ENCODE measurements at regions not wholly inside any gene's neighbourhood (a gene's known extent, or its start where the extent isn't known, plus 50 kb on each side); places are given as distances from the start of the nearest gene placed in this dataset.
A peak's percentile ranks its signal among the peaks of the same experiment; 100 is the strongest.
"Not testable (repeated sequence)": the region's sequence is repeated elsewhere in the genome, so short reads cannot be mapped to it uniquely, and the experiment has no call there.

- H3K36me3 ChIP-seq (ENCODE audit: control insufficient read depth in 2 of 3, insufficient read depth in 3 of 3, low read length in 3 of 3) = no peaks in the 10 kb centered on the region
- TF ChIP-seq CTCF (IDR thresholded peaks at IDR 0.05; ENCODE audit: borderline replicate concordance, extremely low read depth, insufficient read depth) = no peak
- H3K4me3 ChIP-seq (ENCODE audit: low read length in 3 of 3) = no peak overlapping the region
- H3K9ac ChIP-seq (ENCODE audit: low read length in 3 of 3) = no peak overlapping the region
- FAIRE-seq (no peak), DNase-seq (peak in 2 of 5 donors; percentile 13 to 39)
- no peaks in the 10 kb centered on the region for H3K27me3 ChIP-seq (ENCODE audit: control insufficient read depth, insufficient read depth, low read length)
- no peaks in the 10 kb centered on the region for H3K9me3 ChIP-seq (ENCODE audit: control insufficient read depth in 2 of 3, insufficient read depth in 1 of 3, low read length in 3 of 3)
- no peaks in the 10 kb centered on the region for H3K4me1 ChIP-seq (ENCODE audit: control insufficient read depth in 2 of 3, insufficient read depth in 2 of 3, low read depth in 1 of 3, low read length in 3 of 3)
- intact Hi-C loops (cut with DNase I) = no loop called here
- no peak overlapping the region for H3K27ac ChIP-seq (ENCODE audit: low read depth in 2 of 2, low read length in 2 of 2)
Observed at GRCh38 chr1:208737161-208737560, 493.0 kb upstream of the PLXNA2 start.

- FAIRE-seq (no peak), DNase-seq (no peak)
- H3K9ac ChIP-seq (ENCODE audit: low read length in 3 of 3) = no peak overlapping the region
- H3K4me1 ChIP-seq (ENCODE audit: control insufficient read depth in 2 of 3, insufficient read depth in 2 of 3, low read depth in 1 of 3, low read length in 3 of 3) = no peaks in the 10 kb centered on the region
- H3K4me3 ChIP-seq (ENCODE audit: low read length in 3 of 3) = no peak overlapping the region
- H3K9me3 ChIP-seq (ENCODE audit: control insufficient read depth in 2 of 3, insufficient read depth in 1 of 3, low read length in 3 of 3) = no peaks in the 10 kb centered on the region
- H3K36me3 ChIP-seq (ENCODE audit: control insufficient read depth in 2 of 3, insufficient read depth in 3 of 3, low read length in 3 of 3) = no peaks in the 10 kb centered on the region
- H3K27me3 ChIP-seq (ENCODE audit: control insufficient read depth, insufficient read depth, low read length) = no peaks in the 10 kb centered on the region
- intact Hi-C loops (cut with DNase I) = no loop called here
- no peak for TF ChIP-seq CTCF (IDR thresholded peaks at IDR 0.05; ENCODE audit: borderline replicate concordance, extremely low read depth, insufficient read depth)
- no peak overlapping the region for H3K27ac ChIP-seq (ENCODE audit: low read depth in 2 of 2, low read length in 2 of 2)
Observed at GRCh38 chr1:208737922-208738321, 493.7 kb upstream of the PLXNA2 start.

- H3K9ac ChIP-seq (ENCODE audit: low read length in 3 of 3); H3K4me1 ChIP-seq (ENCODE audit: control insufficient read depth in 2 of 3, insufficient read depth in 2 of 3, low read depth in 1 of 3, low read length in 3 of 3); H3K27me3 ChIP-seq (ENCODE audit: control insufficient read depth, insufficient read depth, low read length); H3K36me3 ChIP-seq (ENCODE audit: control insufficient read depth in 2 of 3, insufficient read depth in 3 of 3, low read length in 3 of 3); H3K27ac ChIP-seq (ENCODE audit: low read depth in 2 of 2, low read length in 2 of 2); intact Hi-C loops (cut with DNase I); H3K4me3 ChIP-seq (ENCODE audit: low read length in 3 of 3); FAIRE-seq; H3K9me3 ChIP-seq (ENCODE audit: control insufficient read depth in 2 of 3, insufficient read depth in 1 of 3, low read length in 3 of 3); DNase-seq: not testable (repeated sequence)
Observed at GRCh38 chr1:208739636-208740035, 495.5 kb upstream of the PLXNA2 start.

- TF ChIP-seq CTCF (IDR thresholded peaks at IDR 0.05; ENCODE audit: borderline replicate concordance, extremely low read depth, insufficient read depth) = no peak
- Histone ChIP-seq H3K27ac (ENCODE audit: low read depth in 2 of 2, low read length in 2 of 2) (no peak overlapping the region), H3K27me3 (ENCODE audit: control insufficient read depth, insufficient read depth, low read length) (no peaks in the 10 kb centered on the region), H3K9me3 (ENCODE audit: control insufficient read depth in 2 of 3, insufficient read depth in 1 of 3, low read length in 3 of 3) (no peaks in the 10 kb centered on the region), H3K4me3 (ENCODE audit: low read length in 3 of 3) (no peak overlapping the region), H3K36me3 (ENCODE audit: control insufficient read depth in 2 of 3, insufficient read depth in 3 of 3, low read length in 3 of 3) (no peaks in the 10 kb centered on the region), H3K9ac (ENCODE audit: low read length in 3 of 3) (no peak overlapping the region), H3K4me1 (ENCODE audit: control insufficient read depth in 2 of 3, insufficient read depth in 2 of 3, low read depth in 1 of 3, low read length in 3 of 3) (no peaks in the 10 kb centered on the region)
- intact Hi-C loops (cut with DNase I) = no loop called here
- DNase-seq (no peak), FAIRE-seq (no peak)
Observed at GRCh38 chr1:208741296-208741695, 497.1 kb upstream of the PLXNA2 start.
